Mesenchymal stem cell (in vitro differentiated cells and primary cell): ENCODE measurements at regions not wholly inside any gene's neighbourhood (a gene's known extent, or its start where the extent isn't known, plus 50 kb on each side); places are given as distances from the start of the nearest gene placed in this dataset.
"Not testable (repeated sequence)": the region's sequence is repeated elsewhere in the genome, so short reads cannot be mapped to it uniquely, and the experiment has no call there.

ENCODE experiments used
- DNase-seq: peaks from one replicate; pipeline ENCODE4 v3.0.0-alpha.2; 2013
- H2AFZ ChIP-seq: one replicate; pipeline ENCODE4 v1.6.1; 2013; ENCODE audit warnings: low read depth, mild to moderate bottlenecking, control low read depth, inconsistent platforms, low read length, moderate library complexity
- H2AK5ac ChIP-seq: 2 replicates; pipeline ENCODE4 v1.6.1; 2013; ENCODE audit warnings: low read length, moderate library complexity, mild to moderate bottlenecking, inconsistent platforms; ENCODE audit not compliant: severe bottlenecking
- H2BK120ac ChIP-seq: one replicate; pipeline ENCODE4 v1.6.1; 2013; ENCODE audit warnings: low read depth, mild to moderate bottlenecking, inconsistent platforms, low read length, moderate library complexity
- H2BK12ac ChIP-seq, 2 experiments: one replicate each; pipeline ENCODE4 v1.6.1; 2013; ENCODE audit warnings: inconsistent platforms in 2 of 2, low read length in 2 of 2, mild to moderate bottlenecking in 2 of 2, moderate library complexity in 2 of 2, control low read depth in 1 of 2
- H2BK15ac ChIP-seq: one replicate; pipeline ENCODE4 v1.6.1; 2013; ENCODE audit warnings: mild to moderate bottlenecking, low read depth, inconsistent platforms; ENCODE audit not compliant: poor library complexity, severe bottlenecking
- H2BK5ac ChIP-seq: 2 replicates; pipeline ENCODE4 v1.6.1; 2013; ENCODE audit warnings: low read depth, mild to moderate bottlenecking, low read length, control low read depth, inconsistent platforms; ENCODE audit not compliant: poor library complexity, severe bottlenecking
- H3K14ac ChIP-seq, 2 experiments: one replicate each; pipeline ENCODE4 v1.6.1; 2013; ENCODE audit warnings: inconsistent platforms in 2 of 2, low read length in 2 of 2, control low read depth in 1 of 2, mild to moderate bottlenecking in 1 of 2, moderate library complexity in 1 of 2
- H3K18ac ChIP-seq, 2 experiments: one replicate each; pipeline ENCODE4 v1.6.1; 2013; ENCODE audit warnings: inconsistent platforms in 2 of 2, low read length in 2 of 2, control low read depth in 1 of 2, low read depth in 1 of 2, mild to moderate bottlenecking in 1 of 2
- H3K23ac ChIP-seq, 2 experiments: one replicate each; pipeline ENCODE4 v1.6.1; 2013; ENCODE audit warnings: inconsistent platforms in 2 of 2, low read length in 2 of 2, mild to moderate bottlenecking in 2 of 2, moderate library complexity in 2 of 2, control low read depth in 1 of 2
- H3K27ac ChIP-seq: 2 replicates; pipeline ENCODE4 v1.5.1; 2013; ENCODE audit warnings: mild to moderate bottlenecking, moderate library complexity, low read length, control low read depth, inconsistent platforms; ENCODE audit not compliant: poor library complexity, severe bottlenecking
- H3K27me3 ChIP-seq, 2 experiments: 2 replicates each; pipeline versions ENCODE4 v1.6.1 to v1.7.0; 2013; ENCODE audit warnings: low read length in 2 of 2, mild to moderate bottlenecking in 2 of 2, moderate library complexity in 2 of 2, control low read depth in 1 of 2, inconsistent platforms in 1 of 2; ENCODE audit not compliant: control insufficient read depth in 1 of 2, insufficient read depth in 1 of 2
- H3K36me3 ChIP-seq, 2 experiments: 2 replicates each; pipeline versions ENCODE4 v1.6.1 to v1.7.0; 2013; ENCODE audit warnings: low read length in 2 of 2, control low read depth in 1 of 2, inconsistent platforms in 1 of 2, low read depth in 1 of 2, mild to moderate bottlenecking in 1 of 2; ENCODE audit not compliant: insufficient read depth in 2 of 2, control insufficient read depth in 1 of 2
- H3K4ac ChIP-seq, 2 experiments: one replicate each; pipeline ENCODE4 v1.6.1; 2013; ENCODE audit warnings: inconsistent platforms in 2 of 2, low read length in 2 of 2, mild to moderate bottlenecking in 2 of 2, moderate library complexity in 2 of 2, control low read depth in 1 of 2, low read depth in 1 of 2
- H3K4me1 ChIP-seq: 2 replicates; pipeline ENCODE4 v1.6.1; 2013; ENCODE audit warnings: low read depth, low read length, control low read depth; ENCODE audit not compliant: control insufficient read depth, insufficient read depth
- H3K4me2 ChIP-seq: 2 replicates; pipeline ENCODE4 v1.6.1; 2013; ENCODE audit warnings: low read length, mild to moderate bottlenecking, inconsistent platforms; ENCODE audit not compliant: poor library complexity, severe bottlenecking
- H3K4me3 ChIP-seq, 2 experiments: 2 replicates each; pipeline versions ENCODE4 v1.5.1 to v1.7.0; 2013; ENCODE audit warnings: low read length in 2 of 2, mild to moderate bottlenecking in 2 of 2, control low read depth in 1 of 2, low read depth in 1 of 2; ENCODE audit not compliant: insufficient read depth in 1 of 2
- H3K79me1 ChIP-seq: replicated peaks from 2 replicates; pipeline ENCODE4 v1.6.1; 2013; ENCODE audit warnings: mild to moderate bottlenecking, control low read depth, low read length, inconsistent platforms; ENCODE audit not compliant: poor library complexity, severe bottlenecking
- H3K9ac ChIP-seq: 2 replicates; pipeline ENCODE4 v1.7.0; 2013; ENCODE audit warnings: mild to moderate bottlenecking, low read length, moderate library complexity
- H3K9me3 ChIP-seq: 2 replicates; pipeline ENCODE4 v1.7.0; 2013; ENCODE audit warnings: mild to moderate bottlenecking, low read length; ENCODE audit not compliant: control insufficient read depth
- H4K8ac ChIP-seq: one replicate; pipeline ENCODE4 v1.6.1; 2013; ENCODE audit warnings: inconsistent platforms, mild to moderate bottlenecking, low read length, moderate library complexity
- H4K91ac ChIP-seq: one replicate; pipeline ENCODE4 v1.6.1; 2013; ENCODE audit warnings: mild to moderate bottlenecking, low read length, inconsistent platforms
- WGBS: methylation state at CpG from one replicate; pipeline ENCODE4 v1.1.7; 2013; ENCODE audit warnings: mixed read lengths; 5-methylcytosine and 5-hydroxymethylcytosine counted together

DNA sequence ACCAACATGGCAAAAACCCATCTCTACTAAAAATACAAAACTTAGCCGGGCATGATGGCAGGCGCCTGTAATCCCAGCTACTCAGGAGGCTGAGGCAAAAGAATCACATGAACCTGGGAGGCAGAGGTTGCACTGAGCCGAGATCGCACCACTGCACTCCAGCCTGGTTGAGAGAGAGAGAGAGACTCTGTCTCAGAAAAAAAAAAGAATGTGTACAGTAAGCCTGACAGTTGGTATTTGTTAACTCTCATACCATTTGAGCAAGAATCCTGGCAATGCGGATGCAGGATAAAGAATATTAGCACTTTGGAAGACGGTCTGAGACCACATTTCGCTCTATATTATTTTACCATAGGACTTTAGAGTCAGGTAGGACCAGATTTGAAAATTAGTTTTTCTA, 140.0 kb upstream of the ZNF648 start:
- not testable (repeated sequence) for H3K4me2 ChIP-seq, H3K79me1 ChIP-seq, H4K91ac ChIP-seq, H3K27ac ChIP-seq, H3K27me3 ChIP-seq, H2AFZ ChIP-seq, H3K4me1 ChIP-seq, H3K4me3 ChIP-seq, H3K9me3 ChIP-seq, H3K36me3 ChIP-seq, H2BK120ac ChIP-seq, H2BK12ac ChIP-seq, H3K23ac ChIP-seq, H3K4ac ChIP-seq, H3K14ac ChIP-seq, H2BK15ac ChIP-seq, H3K9ac ChIP-seq, H2BK5ac ChIP-seq, DNase-seq, H4K8ac ChIP-seq, H3K18ac ChIP-seq, H2AK5ac ChIP-seq
- WGBS = 94% methylated on average over 7 of the region's 7 CpGs

DNA sequence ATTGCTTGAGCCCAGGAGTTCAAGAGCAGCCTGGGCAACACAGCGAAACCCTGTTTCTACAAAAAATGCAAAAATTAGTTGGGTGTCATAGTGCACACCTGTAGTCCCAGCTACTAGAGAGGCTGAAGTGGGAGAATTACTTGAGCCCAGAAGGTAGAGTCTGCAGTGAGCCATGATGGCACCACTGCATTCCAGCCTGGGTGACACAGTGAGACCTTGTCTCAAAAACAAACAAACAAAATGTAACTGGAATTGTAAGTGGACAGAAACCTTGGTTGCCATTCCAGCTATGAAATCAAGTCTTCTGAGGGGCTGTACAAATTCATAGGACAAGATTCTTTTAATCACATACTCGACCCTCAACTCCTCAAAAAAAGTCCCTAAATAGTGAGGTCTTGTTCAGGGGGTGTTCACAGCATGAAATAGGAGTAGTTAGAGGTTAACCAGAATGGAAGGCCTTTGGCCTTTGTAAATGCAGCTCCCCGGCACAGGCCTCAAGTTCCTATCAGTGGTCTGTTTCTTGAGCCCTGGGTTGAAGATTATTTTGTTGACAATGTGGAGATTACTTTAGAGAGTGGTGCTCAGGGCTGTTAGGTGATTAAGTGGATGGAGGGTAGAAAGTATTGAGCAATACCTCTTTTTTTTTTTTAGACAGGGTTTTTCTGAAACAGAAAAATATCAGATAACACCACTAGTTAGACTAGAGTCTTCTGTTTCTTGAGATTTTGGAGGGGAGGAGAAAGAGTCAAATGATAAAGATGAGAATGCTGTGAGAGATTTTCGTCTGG, 138.7 kb upstream of the ZNF648 start:
- no peak for DNase-seq
- Histone ChIP-seq H3K9me3 (no peaks in the 10 kb centered on the region), H3K36me3 (no peaks in the 10 kb centered on the region), H2BK120ac (no peak overlapping the region), H3K4me1 (no peaks in the 10 kb centered on the region), H3K27me3 (no peaks in the 10 kb centered on the region), H2AFZ (no peak overlapping the region), H3K23ac (no peak overlapping the region), H2BK12ac (no peak overlapping the region), H3K27ac (no peak overlapping the region), H3K4me3 (no peak overlapping the region), H4K8ac (no peak overlapping the region), H3K4me2 (no peak overlapping the region), H3K4ac (no peak overlapping the region), H3K9ac (no peak overlapping the region), H3K18ac (no peak overlapping the region), H3K79me1 (no peaks in the 10 kb centered on the region), H2AK5ac (no peak overlapping the region), H2BK5ac (no peak overlapping the region), H4K91ac (no peak overlapping the region), H2BK15ac (no peak overlapping the region), H3K14ac (no peak overlapping the region)
- 54% methylated on average over 2 of the region's 4 CpGs for WGBS

DNA sequence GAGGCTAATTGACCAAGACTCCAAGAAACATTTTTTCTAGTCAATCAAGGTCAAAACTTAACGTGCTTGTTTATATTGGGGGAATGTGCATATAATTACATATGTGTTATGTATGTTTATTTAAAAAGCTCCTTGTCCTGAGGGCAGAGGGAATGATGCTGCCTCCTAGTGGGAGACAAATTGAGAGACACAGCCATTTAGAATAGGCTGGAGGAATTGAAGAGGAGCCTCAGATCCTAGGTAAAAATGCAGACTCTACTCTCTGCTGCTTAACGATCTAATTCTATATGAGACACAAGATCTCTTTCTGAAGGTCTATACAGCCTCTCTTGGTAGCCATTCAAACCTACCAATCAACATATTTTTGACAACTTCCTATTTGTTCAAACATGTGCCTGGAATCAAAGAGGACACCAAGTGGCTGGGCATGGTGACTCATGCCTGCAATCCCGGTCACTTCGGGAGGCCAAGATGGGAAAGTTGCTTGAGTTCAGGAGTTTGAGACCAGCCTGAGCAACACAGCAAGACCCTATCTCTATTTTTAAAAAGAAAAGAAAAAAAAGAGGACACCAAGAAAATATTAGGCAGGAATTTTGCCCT, 136.6 kb upstream of the ZNF648 start:
- Histone ChIP-seq H3K18ac (no peak overlapping the region), H2AK5ac (no peak overlapping the region), H3K36me3 (no peaks in the 10 kb centered on the region)

DNA sequence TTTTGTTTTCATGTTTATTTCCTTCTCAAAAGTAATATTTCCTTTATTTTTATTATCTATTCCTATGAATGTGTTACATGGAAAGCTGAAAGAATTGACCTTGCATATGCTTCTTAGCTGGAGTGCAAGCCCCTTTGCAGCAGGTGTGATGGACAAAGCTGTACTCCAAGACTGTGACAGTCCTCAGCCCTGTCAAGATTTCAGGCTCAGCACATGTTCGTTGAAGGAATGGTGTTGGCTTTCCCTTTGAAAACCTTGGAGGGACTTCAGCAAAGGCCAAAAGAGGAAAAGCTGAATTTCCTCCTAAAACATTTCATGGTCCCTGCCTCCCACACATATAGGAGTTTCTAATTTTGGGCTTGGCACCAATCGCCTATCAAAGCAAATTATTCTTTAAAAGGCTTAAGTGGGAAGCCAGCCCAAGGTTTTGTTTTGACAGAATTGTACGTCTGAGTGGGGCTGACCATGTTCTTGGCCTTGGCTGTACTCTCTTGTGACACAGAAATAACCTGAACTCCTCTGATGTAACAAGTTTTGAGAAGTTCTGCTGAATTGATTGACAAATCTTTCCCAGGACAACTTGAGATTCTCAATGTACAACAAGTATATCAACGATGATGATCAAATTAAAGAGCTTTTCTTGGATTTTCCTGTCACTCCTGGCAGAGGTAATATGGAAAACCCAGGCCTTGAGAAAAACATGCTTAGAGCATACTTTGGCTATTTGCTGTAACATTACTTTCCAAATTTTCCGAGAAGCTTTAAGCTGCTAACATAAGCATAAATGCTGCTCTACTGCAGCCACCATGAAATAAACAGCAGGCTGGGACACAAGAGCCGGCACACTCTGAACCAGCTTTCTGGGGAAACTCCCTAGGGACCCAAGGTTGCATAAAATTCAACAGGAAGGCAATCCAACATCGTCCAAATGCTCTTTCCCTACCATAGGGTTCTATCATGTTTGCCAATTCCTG, 135.7 kb upstream of the ZNF648 start:
- H3K9me3 ChIP-seq = no peaks in the 10 kb centered on the region
- no peak overlapping the region for H4K91ac ChIP-seq
- no peak overlapping the region for H3K4me3 ChIP-seq
- H3K18ac ChIP-seq = no peak overlapping the region
- H3K36me3 ChIP-seq = no peaks in the 10 kb centered on the region
- no peak overlapping the region for H4K8ac ChIP-seq
- H3K23ac ChIP-seq = no peak overlapping the region
- no peak overlapping the region for H3K4me2 ChIP-seq
- H2BK5ac ChIP-seq = no peak overlapping the region
- no peak overlapping the region for H2BK12ac ChIP-seq
- H2AK5ac ChIP-seq = no peak overlapping the region
- H3K4me1 ChIP-seq = no peaks in the 10 kb centered on the region
- no peak overlapping the region for H3K14ac ChIP-seq
- 64% methylated on average over 6 of the region's 7 CpGs for WGBS
- no peak overlapping the region for H2BK15ac ChIP-seq
- H3K4ac ChIP-seq = no peak overlapping the region
- H2BK120ac ChIP-seq = no peak overlapping the region
- no peaks in the 10 kb centered on the region for H3K79me1 ChIP-seq
- H3K9ac ChIP-seq = no peak overlapping the region
- no peaks in the 10 kb centered on the region for H3K27me3 ChIP-seq
- H2AFZ ChIP-seq = no peak overlapping the region
- DNase-seq = no peak
- no peak overlapping the region for H3K27ac ChIP-seq

More for the DNA sequence above, 136.6 kb upstream of the ZNF648 start:
- Histone ChIP-seq H3K27me3 (no peaks in the 10 kb centered on the region), H2BK15ac (no peak overlapping the region), H3K4me1 (no peaks in the 10 kb centered on the region), H4K8ac (no peak overlapping the region), H3K4me2 (no peak overlapping the region), H3K14ac (no peak overlapping the region), H2AFZ (no peak overlapping the region), H2BK12ac (no peak overlapping the region), H3K79me1 (no peaks in the 10 kb centered on the region), H3K23ac (no peak overlapping the region), H2BK120ac (no peak overlapping the region), H3K4me3 (peak overlapping the region in 1 of 2 experiments; percentile 5), H3K9ac (no peak overlapping the region), H3K4ac (no peak overlapping the region), H3K27ac (no peak overlapping the region), H4K91ac (no peak overlapping the region), H3K9me3 (no peaks in the 10 kb centered on the region), H2BK5ac (no peak overlapping the region)
- no peak for DNase-seq
- 85% methylated on average over 3 of the region's 4 CpGs for WGBS
